Progenitor cell of endocrine pancreas (in vitro differentiated cells): ENCODE measurements at regions not wholly inside any gene's neighbourhood (a gene's known extent, or its start where the extent isn't known, plus 50 kb on each side); places are given as distances from the start of the nearest gene placed in this dataset.

Experiments
- DNase-seq: peaks from one replicate; pipeline ENCODE4 v3.0.0; 2021; ENCODE audit warnings: low spot score; ENCODE audit not compliant: unreplicated experiment
- H3K27ac Mint-ChIP-seq: 2 replicates; pipeline ENCODE4 v1.8.0; 2021; ENCODE audit warnings: mild to moderate bottlenecking, moderate library complexity, mixed read lengths
- H3K27me3 Mint-ChIP-seq: 2 replicates; pipeline ENCODE4 v1.8.0; 2021; ENCODE audit warnings: mixed read lengths
- H3K36me3 Mint-ChIP-seq: 2 replicates; pipeline ENCODE4 v1.8.0; 2022; ENCODE audit warnings: mixed read lengths; ENCODE audit not compliant: insufficient read depth
- H3K4me1 Mint-ChIP-seq: 2 replicates; pipeline ENCODE4 v1.8.0; 2021; ENCODE audit warnings: low read depth, mixed read lengths
- H3K4me3 Mint-ChIP-seq: 2 replicates; pipeline ENCODE4 v1.8.0; 2021; ENCODE audit warnings: low read depth, mild to moderate bottlenecking, moderate library complexity, mixed read lengths
- H3K9me3 Mint-ChIP-seq: 2 replicates; pipeline ENCODE4 v1.8.0; 2021; ENCODE audit warnings: low read depth, mixed read lengths
- CTCF ChIP-seq: fragments of 200-600 bp; sonication (generic); IDR thresholded peaks from one replicate; pipeline ENCODE4 v1.5.0; 2021; ENCODE audit warnings: antibody characterized with exemption, mild to moderate bottlenecking; ENCODE audit not compliant: unreplicated experiment

GRCh38 chr2:181197140-181197760 is 216.8 kb downstream of the UBE2E3 start:
- no peaks in the 10 kb centered on the region for H3K9me3 Mint-ChIP-seq
- no peaks in the 10 kb centered on the region for H3K27me3 Mint-ChIP-seq
- TF ChIP-seq CTCF = no peak
- no peaks in the 10 kb centered on the region for H3K4me1 Mint-ChIP-seq
- H3K4me3 Mint-ChIP-seq = no peak overlapping the region
- no peak for DNase-seq
- H3K36me3 Mint-ChIP-seq = no peaks in the 10 kb centered on the region
- no peak overlapping the region for H3K27ac Mint-ChIP-seq

- H3K9me3 Mint-ChIP-seq = no peaks in the 10 kb centered on the region
- H3K4me3 Mint-ChIP-seq = no peak overlapping the region
- H3K27me3 Mint-ChIP-seq = no peaks in the 10 kb centered on the region
- no peak for DNase-seq
- H3K27ac Mint-ChIP-seq = no peak overlapping the region
- no peak for TF ChIP-seq CTCF
- no peaks in the 10 kb centered on the region for H3K4me1 Mint-ChIP-seq
- H3K36me3 Mint-ChIP-seq = no peaks in the 10 kb centered on the region
These were observed 217.9 kb downstream of the UBE2E3 start for GRCh38 chr2:181198183-181198864.

GRCh38 chr2:181203412-181203811 is 223.0 kb downstream of the UBE2E3 start:
- TF ChIP-seq CTCF = no peak
- Mint-ChIP-seq H3K36me3 (no peaks in the 10 kb centered on the region), H3K4me3 (no peak overlapping the region), H3K4me1 (no peaks in the 10 kb centered on the region), H3K27me3 (no peaks in the 10 kb centered on the region), H3K27ac (no peak overlapping the region), H3K9me3 (peaks cover 10% of the 10 kb centered on the region)
- DNase-seq = no peak

GRCh38 chr2:181203916-181204315 is 223.5 kb downstream of the UBE2E3 start:
- no peak for DNase-seq
- H3K4me1 Mint-ChIP-seq = no peaks in the 10 kb centered on the region
- H3K9me3 Mint-ChIP-seq = peaks cover 10% of the 10 kb centered on the region
- H3K27me3 Mint-ChIP-seq = no peaks in the 10 kb centered on the region
- H3K4me3 Mint-ChIP-seq = no peak overlapping the region
- no peaks in the 10 kb centered on the region for H3K36me3 Mint-ChIP-seq
- no peak for TF ChIP-seq CTCF
- no peak overlapping the region for H3K27ac Mint-ChIP-seq

GRCh38 chr2:181218401-181218821 is 238.0 kb downstream of the UBE2E3 start:
- H3K4me1 Mint-ChIP-seq = no peaks in the 10 kb centered on the region
- H3K9me3 Mint-ChIP-seq = no peaks in the 10 kb centered on the region
- no peak overlapping the region for H3K4me3 Mint-ChIP-seq
- H3K27me3 Mint-ChIP-seq = no peaks in the 10 kb centered on the region
- TF ChIP-seq CTCF = no peak
- H3K27ac Mint-ChIP-seq = no peak overlapping the region
- no peaks in the 10 kb centered on the region for H3K36me3 Mint-ChIP-seq
- DNase-seq = no peak
